Erythroblast (primary cell): ENCODE measurements at regions not wholly inside any gene's neighbourhood (a gene's known extent, or its start where the extent isn't known, plus 50 kb on each side); places are given as distances from the start of the nearest gene placed in this dataset.

Source experiments
- GATA1 ChIP-seq: IDR thresholded peaks from 2 replicates; pipeline ENCODE4 v1.6.1; 2011; ENCODE audit warnings: low read depth, mild to moderate bottlenecking, control low read depth, low read length, moderate library complexity
- POLR2A ChIP-seq: IDR thresholded peaks from 2 replicates; pipeline ENCODE4 v1.6.1; 2011; ENCODE audit warnings: mild to moderate bottlenecking, low read length

- TF ChIP-seq POLR2A (no peak), GATA1 (no peak)
Observed at GRCh38 chr9:88809355-88810161, 181.7 kb upstream of the S1PR3 start.
